ENCODE measurements at regions not wholly inside any gene's neighbourhood (a gene's known extent, or its start where the extent isn't known, plus 50 kb on each side); places are given as distances from the start of the nearest gene placed in this dataset.
"Not testable (repeated sequence)": the region's sequence is repeated elsewhere in the genome, so short reads cannot be mapped to it uniquely, and the experiment has no call there.

- H3K9me3 ChIP-seq (ENCODE audit: insufficient read depth, low read length); H3K4me3 ChIP-seq (ENCODE audit: insufficient read length, low read depth); H3K36me3 ChIP-seq (ENCODE audit: insufficient read depth, insufficient read length, low read length); H3K27me3 ChIP-seq (ENCODE audit: insufficient read depth, insufficient read length); H3K4me1 ChIP-seq (ENCODE audit: insufficient read depth, insufficient read length); DNase-seq (ENCODE audit: low read depth, low spot score); H3K9ac ChIP-seq (ENCODE audit: insufficient read length, low read depth): not testable (repeated sequence)
These were observed 306.6 kb downstream of the BCL2L11 start for GRCh38 chr2:111427346-111427745.

DNA sequence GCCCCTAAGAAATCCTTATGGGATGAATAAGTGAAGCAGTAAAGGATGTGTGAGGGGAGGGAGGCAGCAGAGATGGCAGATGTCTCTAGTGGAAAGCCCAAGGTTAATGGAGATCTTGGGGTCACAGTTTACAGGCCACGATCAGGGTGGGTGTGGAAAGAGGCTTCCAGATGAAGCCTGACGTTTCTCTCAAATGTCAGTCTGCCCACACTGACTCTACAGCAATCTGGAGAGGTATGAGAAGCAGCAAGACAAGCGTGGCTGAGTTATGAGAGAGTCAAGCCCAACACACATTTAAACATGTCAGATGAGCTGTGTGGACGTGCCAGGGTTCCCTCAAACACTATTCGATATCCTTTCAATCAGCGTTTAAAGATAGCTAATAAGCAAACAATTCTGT lies 308.2 kb downstream of the BCL2L11 start:
- H3K4me1 ChIP-seq (ENCODE audit: insufficient read depth, insufficient read length); H3K9me3 ChIP-seq (ENCODE audit: insufficient read depth, low read length); H3K4me3 ChIP-seq (ENCODE audit: insufficient read length, low read depth); H3K9ac ChIP-seq (ENCODE audit: insufficient read length, low read depth); H3K27me3 ChIP-seq (ENCODE audit: insufficient read depth, insufficient read length); DNase-seq (ENCODE audit: low read depth, low spot score); H3K36me3 ChIP-seq (ENCODE audit: insufficient read depth, insufficient read length, low read length): not testable (repeated sequence)

GRCh38 chr2:111429353-111429752 lies 308.6 kb downstream of the BCL2L11 start:
- H3K27me3 ChIP-seq (ENCODE audit: insufficient read depth, insufficient read length); H3K4me1 ChIP-seq (ENCODE audit: insufficient read depth, insufficient read length); H3K9ac ChIP-seq (ENCODE audit: insufficient read length, low read depth); H3K36me3 ChIP-seq (ENCODE audit: insufficient read depth, insufficient read length, low read length); H3K4me3 ChIP-seq (ENCODE audit: insufficient read length, low read depth); DNase-seq (ENCODE audit: low read depth, low spot score); H3K9me3 ChIP-seq (ENCODE audit: insufficient read depth, low read length): not testable (repeated sequence)

GRCh38 chr2:111430817-111431661 lies 310.3 kb downstream of the BCL2L11 start:
- not testable (repeated sequence) for H3K9ac ChIP-seq (ENCODE audit: insufficient read length, low read depth); H3K36me3 ChIP-seq (ENCODE audit: insufficient read depth, insufficient read length, low read length); H3K4me3 ChIP-seq (ENCODE audit: insufficient read length, low read depth); H3K4me1 ChIP-seq (ENCODE audit: insufficient read depth, insufficient read length); H3K9me3 ChIP-seq (ENCODE audit: insufficient read depth, low read length); DNase-seq (ENCODE audit: low read depth, low spot score); H3K27me3 ChIP-seq (ENCODE audit: insufficient read depth, insufficient read length)

GRCh38 chr2:111432423-111432822 lies 311.7 kb downstream of the BCL2L11 start:
- not testable (repeated sequence) for H3K4me3 ChIP-seq (ENCODE audit: insufficient read length, low read depth); H3K9ac ChIP-seq (ENCODE audit: insufficient read length, low read depth); DNase-seq (ENCODE audit: low read depth, low spot score); H3K4me1 ChIP-seq (ENCODE audit: insufficient read depth, insufficient read length); H3K9me3 ChIP-seq (ENCODE audit: insufficient read depth, low read length); H3K36me3 ChIP-seq (ENCODE audit: insufficient read depth, insufficient read length, low read length); H3K27me3 ChIP-seq (ENCODE audit: insufficient read depth, insufficient read length)

DNA sequence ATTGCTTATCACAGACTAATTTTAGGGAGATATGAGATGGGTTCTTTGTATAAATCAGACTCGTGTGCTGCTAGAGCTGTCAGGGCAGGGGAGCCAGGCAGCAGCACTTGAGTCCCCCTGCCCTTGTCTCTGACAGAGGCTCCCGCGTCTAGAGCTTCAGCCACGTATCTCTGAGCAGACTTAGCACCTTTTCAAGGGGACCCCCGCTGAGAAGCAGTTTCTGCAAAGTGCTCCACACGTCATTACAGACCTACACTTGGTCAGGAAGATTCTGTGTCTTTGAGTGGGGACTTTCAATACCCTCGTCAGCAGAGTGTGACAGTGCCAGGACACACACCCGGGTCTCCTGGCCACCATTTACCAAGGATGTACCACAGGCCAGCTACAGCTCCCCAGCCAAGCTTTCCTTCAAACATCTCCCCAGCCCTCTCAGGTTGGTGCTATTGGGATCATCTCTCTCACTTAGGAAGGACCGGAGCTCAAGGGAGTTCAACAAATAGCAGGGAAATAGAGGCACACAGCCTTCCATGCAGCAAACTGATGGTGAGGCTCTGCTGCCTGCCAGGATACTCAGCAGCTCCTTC lies 312.3 kb downstream of the BCL2L11 start:
- H3K36me3 ChIP-seq (ENCODE audit: insufficient read depth, insufficient read length, low read length); H3K4me3 ChIP-seq (ENCODE audit: insufficient read length, low read depth); H3K9me3 ChIP-seq (ENCODE audit: insufficient read depth, low read length); H3K27me3 ChIP-seq (ENCODE audit: insufficient read depth, insufficient read length); DNase-seq (ENCODE audit: low read depth, low spot score); H3K9ac ChIP-seq (ENCODE audit: insufficient read length, low read depth); H3K4me1 ChIP-seq (ENCODE audit: insufficient read depth, insufficient read length): not testable (repeated sequence)

- not testable (repeated sequence) for H3K36me3 ChIP-seq (ENCODE audit: insufficient read depth, insufficient read length, low read length); H3K9ac ChIP-seq (ENCODE audit: insufficient read length, low read depth); DNase-seq (ENCODE audit: low read depth, low spot score); H3K27me3 ChIP-seq (ENCODE audit: insufficient read depth, insufficient read length); H3K4me1 ChIP-seq (ENCODE audit: insufficient read depth, insufficient read length); H3K9me3 ChIP-seq (ENCODE audit: insufficient read depth, low read length); H3K4me3 ChIP-seq (ENCODE audit: insufficient read length, low read depth)
These were observed 313.3 kb downstream of the BCL2L11 start for GRCh38 chr2:111433892-111434607.

GRCh38 chr2:111434608-111434939 lies 313.9 kb downstream of the BCL2L11 start:
- not testable (repeated sequence) for H3K4me3 ChIP-seq (ENCODE audit: insufficient read length, low read depth); H3K4me1 ChIP-seq (ENCODE audit: insufficient read depth, insufficient read length); H3K9me3 ChIP-seq (ENCODE audit: insufficient read depth, low read length); H3K27me3 ChIP-seq (ENCODE audit: insufficient read depth, insufficient read length); H3K36me3 ChIP-seq (ENCODE audit: insufficient read depth, insufficient read length, low read length); DNase-seq (ENCODE audit: low read depth, low spot score); H3K9ac ChIP-seq (ENCODE audit: insufficient read length, low read depth)

GRCh38 chr2:111435553-111436310 lies 315.0 kb downstream of the BCL2L11 start:
- not testable (repeated sequence) for H3K9me3 ChIP-seq (ENCODE audit: insufficient read depth, low read length); H3K36me3 ChIP-seq (ENCODE audit: insufficient read depth, insufficient read length, low read length); H3K4me1 ChIP-seq (ENCODE audit: insufficient read depth, insufficient read length); H3K27me3 ChIP-seq (ENCODE audit: insufficient read depth, insufficient read length); DNase-seq (ENCODE audit: low read depth, low spot score); H3K9ac ChIP-seq (ENCODE audit: insufficient read length, low read depth); H3K4me3 ChIP-seq (ENCODE audit: insufficient read length, low read depth)

DNA sequence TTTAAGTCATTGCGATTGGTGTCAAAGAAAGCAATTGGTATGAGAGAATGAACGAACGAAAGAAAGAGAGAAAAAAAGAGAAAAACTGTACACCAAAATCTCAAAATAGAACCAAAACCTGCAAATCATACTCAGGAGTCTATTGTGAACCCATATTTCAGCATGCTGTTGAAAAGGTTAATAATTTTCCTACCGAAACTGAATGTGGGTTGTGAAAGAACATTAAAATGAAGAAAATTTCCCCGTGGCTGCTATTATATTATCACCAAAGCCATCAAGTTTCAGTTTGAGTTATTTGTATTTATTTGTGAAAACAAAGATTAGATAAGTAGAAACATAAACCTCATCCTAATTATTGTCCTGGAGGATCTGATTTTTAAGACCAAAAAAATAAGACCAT lies 315.7 kb downstream of the BCL2L11 start:
- H3K27me3 ChIP-seq (ENCODE audit: insufficient read depth, insufficient read length); H3K9ac ChIP-seq (ENCODE audit: insufficient read length, low read depth): not testable (repeated sequence)

DNA sequence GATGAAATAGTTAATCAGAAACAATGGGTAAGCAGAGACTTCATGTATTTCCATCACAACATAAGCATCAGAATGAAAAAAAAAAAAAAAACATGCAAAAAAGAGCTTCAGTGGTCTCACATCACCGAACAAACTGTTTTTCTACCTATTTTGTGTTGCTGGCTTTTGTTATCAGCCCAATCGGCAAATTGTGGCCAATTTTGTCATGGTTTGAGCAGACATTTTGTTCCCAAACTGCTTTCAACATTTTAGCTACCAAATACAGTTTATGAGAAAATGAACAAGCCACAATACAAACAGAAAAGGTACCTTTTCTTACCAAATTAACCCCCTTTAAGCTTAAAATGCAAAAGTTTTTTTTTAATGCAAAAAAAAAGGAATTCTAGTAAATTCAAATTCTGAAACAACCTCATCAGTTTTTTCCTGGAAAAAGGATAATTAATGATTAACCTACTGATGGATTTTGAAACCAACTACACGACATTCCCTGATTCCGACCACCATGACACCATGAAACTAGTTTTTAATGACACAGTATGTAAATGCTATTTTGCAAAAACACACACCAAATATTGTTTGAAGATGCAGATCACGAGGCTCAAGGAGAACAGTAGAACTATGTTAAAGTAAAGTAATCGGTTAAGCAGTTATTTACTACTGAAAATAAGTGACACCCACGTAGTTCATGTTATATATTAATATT lies 316.7 kb downstream of the BCL2L11 start:
- DNase-seq (ENCODE audit: low read depth, low spot score); H3K9ac ChIP-seq (ENCODE audit: insufficient read length, low read depth); H3K36me3 ChIP-seq (ENCODE audit: insufficient read depth, insufficient read length, low read length); H3K27me3 ChIP-seq (ENCODE audit: insufficient read depth, insufficient read length); H3K4me3 ChIP-seq (ENCODE audit: insufficient read length, low read depth); H3K4me1 ChIP-seq (ENCODE audit: insufficient read depth, insufficient read length); H3K9me3 ChIP-seq (ENCODE audit: insufficient read depth, low read length): not testable (repeated sequence)

More for the DNA sequence above, 315.7 kb downstream of the BCL2L11 start:
- H3K36me3 ChIP-seq (ENCODE audit: insufficient read depth, insufficient read length, low read length); H3K4me1 ChIP-seq (ENCODE audit: insufficient read depth, insufficient read length); DNase-seq (ENCODE audit: low read depth, low spot score); H3K4me3 ChIP-seq (ENCODE audit: insufficient read length, low read depth); H3K9me3 ChIP-seq (ENCODE audit: insufficient read depth, low read length): not testable (repeated sequence)

Data from NT2/D1 (cell line).